GM19238 (cell line): ENCODE measurements at regions not wholly inside any gene's neighbourhood (a gene's known extent, or its start where the extent isn't known, plus 50 kb on each side); places are given as distances from the start of the nearest gene placed in this dataset.

Experiments used
- DNase-seq: peaks from one replicate; pipeline ENCODE4 v3.0.0; 2011; ENCODE audit warnings: low spot score; ENCODE audit not compliant: insufficient read length

GRCh38 chr11:116263019-116263418, 509.8 kb downstream of the BUD13 start:
- no peak for DNase-seq

- DNase-seq: no peak
Measured at GRCh38 chr11:116262370-116262769, 510.4 kb downstream of the BUD13 start.

GRCh38 chr11:116261606-116262005, 511.2 kb downstream of the BUD13 start:
- no peak for DNase-seq

- DNase-seq: no peak
Measured at GRCh38 chr11:116258821-116259220, 514.0 kb downstream of the BUD13 start.

- no peak for DNase-seq
Measured at GRCh38 chr11:116257883-116258282, 514.9 kb downstream of the BUD13 start.

- DNase-seq: no peak
Measured at GRCh38 chr11:116257092-116257491, 515.7 kb downstream of the BUD13 start.

GRCh38 chr11:116256215-116256614, 516.6 kb downstream of the BUD13 start:
- DNase-seq: no peak

- no peak for DNase-seq
Measured at GRCh38 chr11:116255321-116255953, 517.4 kb downstream of the BUD13 start.

- no peak for DNase-seq
Measured at GRCh38 chr11:116250155-116250554, 522.6 kb downstream of the BUD13 start.

GRCh38 chr11:116249561-116249960, 523.2 kb downstream of the BUD13 start:
- DNase-seq: no peak

GRCh38 chr11:116244889-116245288, 527.9 kb downstream of the BUD13 start:
- DNase-seq: no peak

GRCh38 chr11:116244439-116244838, 528.3 kb downstream of the BUD13 start:
- DNase-seq: no peak

GRCh38 chr11:116243991-116244390, 528.8 kb downstream of the BUD13 start:
- no peak for DNase-seq

GRCh38 chr11:116242006-116242405, 530.8 kb downstream of the BUD13 start:
- DNase-seq: no peak

GRCh38 chr11:116240710-116241109, 532.1 kb downstream of the BUD13 start:
- no peak for DNase-seq

- no peak for DNase-seq
Measured at GRCh38 chr11:116239247-116239646, 533.5 kb downstream of the BUD13 start.

- no peak for DNase-seq
Measured at GRCh38 chr11:116234989-116235568, 537.7 kb downstream of the BUD13 start.

- no peak for DNase-seq
Measured at GRCh38 chr11:116233561-116233960, 539.2 kb downstream of the BUD13 start.

GRCh38 chr11:116232364-116232828, 540.4 kb downstream of the BUD13 start:
- no peak for DNase-seq

- no peak for DNase-seq
Measured at GRCh38 chr11:116231543-116231942, 541.2 kb downstream of the BUD13 start.

GRCh38 chr11:116230438-116230837, 542.3 kb downstream of the BUD13 start:
- DNase-seq: no peak

GRCh38 chr11:116229236-116229970, 543.4 kb downstream of the BUD13 start:
- DNase-seq: no peak

GRCh38 chr11:116226731-116227130, 546.1 kb downstream of the BUD13 start:
- no peak for DNase-seq
